Neural progenitor cell (in vitro differentiated cells): ENCODE measurements at regions not wholly inside any gene's neighbourhood (a gene's known extent, or its start where the extent isn't known, plus 50 kb on each side); places are given as distances from the start of the nearest gene placed in this dataset.

Source experiments
- CTCF ChIP-seq: fragments of 200-600 bp; sonication (generic); IDR thresholded peaks from 2 replicates; pipeline ENCODE4 v1.5.1; 2017; ENCODE audit warnings: antibody characterized with exemption, mild to moderate bottlenecking
- EZH2 ChIP-seq: fragments of 200-600 bp; sonication (generic); IDR thresholded peaks from 2 replicates; pipeline ENCODE4 v1.6.1; 2017; ENCODE audit warnings: antibody characterized with exemption, mild to moderate bottlenecking, moderate library complexity

- TF ChIP-seq CTCF, result no peak
- TF ChIP-seq EZH2, result no peak
Measured at GRCh38 chr3:144444546-144444945, 472.9 kb downstream of the DIPK2A start.
